Endothelial cell (in vitro differentiated cells): ENCODE measurements at regions not wholly inside any gene's neighbourhood (a gene's known extent, or its start where the extent isn't known, plus 50 kb on each side); places are given as distances from the start of the nearest gene placed in this dataset.

Experiments used
- DNase-seq: peaks from one replicate; pipeline ENCODE4 v3.0.0; 2021; ENCODE audit warnings: low spot score
- H3K27ac Mint-ChIP-seq: one replicate; pipeline ENCODE4 v1.8.0; 2021; ENCODE audit warnings: mixed read lengths, inconsistent platforms; ENCODE audit not compliant: unreplicated experiment
- H3K27me3 Mint-ChIP-seq: one replicate; pipeline ENCODE4 v1.8.0; 2021; ENCODE audit warnings: mild to moderate bottlenecking, moderate library complexity, mixed read lengths, inconsistent platforms; ENCODE audit not compliant: unreplicated experiment
- H3K36me3 Mint-ChIP-seq: one replicate; pipeline ENCODE4 v1.8.0; 2021; ENCODE audit warnings: mild to moderate bottlenecking, low read depth, mixed read lengths, inconsistent platforms; ENCODE audit not compliant: unreplicated experiment
- H3K4me1 Mint-ChIP-seq: one replicate; pipeline ENCODE4 v1.8.0; 2021; ENCODE audit warnings: mild to moderate bottlenecking, mixed read lengths, inconsistent platforms; ENCODE audit not compliant: unreplicated experiment
- H3K4me3 Mint-ChIP-seq: one replicate; pipeline ENCODE4 v1.8.0; 2021; ENCODE audit warnings: mild to moderate bottlenecking, mixed read lengths, inconsistent platforms; ENCODE audit not compliant: unreplicated experiment
- H3K9me3 Mint-ChIP-seq: one replicate; pipeline ENCODE4 v1.8.0; 2021; ENCODE audit warnings: mixed read lengths, inconsistent platforms; ENCODE audit not compliant: unreplicated experiment
- CTCF ChIP-seq: fragments of 200-600 bp; sonication (generic); IDR thresholded peaks from one replicate; pipeline ENCODE4 v1.5.0; 2021; ENCODE audit warnings: antibody characterized with exemption; ENCODE audit not compliant: unreplicated experiment

GRCh38 chr13:106804991-106805390 is 237.1 kb upstream of the ARGLU1 start:
- no peak for DNase-seq
- H3K4me1 Mint-ChIP-seq = peaks cover 36% of the 10 kb centered on the region
- H3K36me3 Mint-ChIP-seq = no peaks in the 10 kb centered on the region
- H3K27ac Mint-ChIP-seq = no peak overlapping the region
- TF ChIP-seq CTCF = no peak
- no peaks in the 10 kb centered on the region for H3K27me3 Mint-ChIP-seq
- no peak overlapping the region for H3K4me3 Mint-ChIP-seq
- no peaks in the 10 kb centered on the region for H3K9me3 Mint-ChIP-seq

GRCh38 chr13:106802917-106803316 is 235.0 kb upstream of the ARGLU1 start:
- no peaks in the 10 kb centered on the region for H3K36me3 Mint-ChIP-seq
- no peaks in the 10 kb centered on the region for H3K27me3 Mint-ChIP-seq
- no peak for TF ChIP-seq CTCF
- H3K4me3 Mint-ChIP-seq = no peak overlapping the region
- DNase-seq = no peak
- H3K9me3 Mint-ChIP-seq = no peaks in the 10 kb centered on the region
- H3K27ac Mint-ChIP-seq = no peak overlapping the region
- H3K4me1 Mint-ChIP-seq = peaks cover 42% of the 10 kb centered on the region

- no peak for TF ChIP-seq CTCF
- no peaks in the 10 kb centered on the region for H3K9me3 Mint-ChIP-seq
- H3K27ac Mint-ChIP-seq = peak overlapping the region; percentile 94
- H3K4me1 Mint-ChIP-seq = peaks cover 52% of the 10 kb centered on the region
- H3K36me3 Mint-ChIP-seq = no peaks in the 10 kb centered on the region
- no peaks in the 10 kb centered on the region for H3K27me3 Mint-ChIP-seq
- no peak overlapping the region for H3K4me3 Mint-ChIP-seq
- no peak for DNase-seq
These were observed 231.9 kb upstream of the ARGLU1 start for GRCh38 chr13:106799781-106800335.

- TF ChIP-seq CTCF = no peak
- no peak overlapping the region for H3K4me3 Mint-ChIP-seq
- H3K27me3 Mint-ChIP-seq = no peaks in the 10 kb centered on the region
- no peaks in the 10 kb centered on the region for H3K9me3 Mint-ChIP-seq
- peak overlapping the region; percentile 90 for H3K27ac Mint-ChIP-seq
- peaks cover 49% of the 10 kb centered on the region for H3K4me1 Mint-ChIP-seq
- H3K36me3 Mint-ChIP-seq = no peaks in the 10 kb centered on the region
- DNase-seq = no peak
These were observed 229.2 kb upstream of the ARGLU1 start for GRCh38 chr13:106797081-106797640.

GRCh38 chr13:106796280-106797047 is 228.5 kb upstream of the ARGLU1 start:
- no peak for TF ChIP-seq CTCF
- Mint-ChIP-seq H3K4me1 (peaks cover 49% of the 10 kb centered on the region), H3K27me3 (no peaks in the 10 kb centered on the region), H3K36me3 (no peaks in the 10 kb centered on the region), H3K4me3 (peak overlapping the region; percentile 86), H3K27ac (peak overlapping the region; percentile 90), H3K9me3 (no peaks in the 10 kb centered on the region)
- DNase-seq = no peak
